ENCODE measurements at regions not wholly inside any gene's neighbourhood (a gene's known extent, or its start where the extent isn't known, plus 50 kb on each side); places are given as distances from the start of the nearest gene placed in this dataset.

GRCh38 chr5:116856271-116856670, 281.6 kb upstream of the SEMA6A start:
- Mint-ChIP-seq H3K9me3 (ENCODE audit: low read depth) (no peaks in the 10 kb centered on the region), H3K27ac (ENCODE audit: unreplicated experiment) (no peak overlapping the region), H3K4me1 (ENCODE audit: low read depth) (no peaks in the 10 kb centered on the region)

GRCh38 chr5:116853992-116854391, 279.4 kb upstream of the SEMA6A start:
- Mint-ChIP-seq H3K4me3 (ENCODE audit: unreplicated experiment) (no peak overlapping the region), H3K36me3 (ENCODE audit: low read depth) (no peaks in the 10 kb centered on the region), H3K9me3 (ENCODE audit: low read depth) (no peaks in the 10 kb centered on the region), H3K4me1 (ENCODE audit: low read depth) (no peaks in the 10 kb centered on the region), H3K27ac (ENCODE audit: unreplicated experiment) (no peak overlapping the region), H3K27me3 (ENCODE audit: low read depth) (no peaks in the 10 kb centered on the region)
- no peak for TF ChIP-seq CTCF (IDR thresholded peaks at IDR 0.05)
- DNase-seq (ENCODE audit: low spot score): no peak

More at GRCh38 chr5:116856271-116856670, 281.6 kb upstream of the SEMA6A start:
- Mint-ChIP-seq H3K4me3 (ENCODE audit: unreplicated experiment) (no peak overlapping the region), H3K36me3 (ENCODE audit: low read depth) (no peaks in the 10 kb centered on the region), H3K27me3 (ENCODE audit: low read depth) (no peaks in the 10 kb centered on the region)
- TF ChIP-seq CTCF (IDR thresholded peaks at IDR 0.05): no peak
- no peak for DNase-seq (ENCODE audit: low spot score)

- Mint-ChIP-seq H3K9me3 (ENCODE audit: low read depth) (peaks cover 1% of the 10 kb centered on the region), H3K27me3 (ENCODE audit: low read depth) (no peaks in the 10 kb centered on the region), H3K4me3 (ENCODE audit: unreplicated experiment) (no peak overlapping the region), H3K27ac (ENCODE audit: unreplicated experiment) (no peak overlapping the region), H3K36me3 (ENCODE audit: low read depth) (no peaks in the 10 kb centered on the region), H3K4me1 (ENCODE audit: low read depth) (no peaks in the 10 kb centered on the region)
- no peak for TF ChIP-seq CTCF (IDR thresholded peaks at IDR 0.05)
- DNase-seq (ENCODE audit: low spot score): no peak
Measured at GRCh38 chr5:116848954-116849581, 274.4 kb upstream of the SEMA6A start.

GRCh38 chr5:116847960-116848359, 273.3 kb upstream of the SEMA6A start:
- Mint-ChIP-seq H3K4me3 (ENCODE audit: unreplicated experiment) (no peak overlapping the region), H3K27ac (ENCODE audit: unreplicated experiment) (no peak overlapping the region), H3K36me3 (ENCODE audit: low read depth) (no peaks in the 10 kb centered on the region), H3K9me3 (ENCODE audit: low read depth) (peaks cover 3% of the 10 kb centered on the region), H3K4me1 (ENCODE audit: low read depth) (no peaks in the 10 kb centered on the region), H3K27me3 (ENCODE audit: low read depth) (no peaks in the 10 kb centered on the region)
- DNase-seq (ENCODE audit: low spot score): no peak
- TF ChIP-seq CTCF (IDR thresholded peaks at IDR 0.05): no peak

- Mint-ChIP-seq H3K9me3 (ENCODE audit: low read depth) (peaks cover 3% of the 10 kb centered on the region), H3K4me1 (ENCODE audit: low read depth) (no peaks in the 10 kb centered on the region), H3K36me3 (ENCODE audit: low read depth) (no peaks in the 10 kb centered on the region), H3K27ac (ENCODE audit: unreplicated experiment) (no peak overlapping the region), H3K27me3 (ENCODE audit: low read depth) (no peaks in the 10 kb centered on the region), H3K4me3 (ENCODE audit: unreplicated experiment) (no peak overlapping the region)
- TF ChIP-seq CTCF (IDR thresholded peaks at IDR 0.05): no peak
- no peak for DNase-seq (ENCODE audit: low spot score)
Measured at GRCh38 chr5:116844015-116844414, 269.4 kb upstream of the SEMA6A start.
